HEK293 (cell line): ENCODE measurements at regions not wholly inside any gene's neighbourhood (a gene's known extent, or its start where the extent isn't known, plus 50 kb on each side); places are given as distances from the start of the nearest gene placed in this dataset.
"Not testable (repeated sequence)": the region's sequence is repeated elsewhere in the genome, so short reads cannot be mapped to it uniquely, and the experiment has no call there.

ENCODE experiments used
- CTCF ChIA-PET: fragments of 350-600 bp; formaldehyde crosslinking; extraction: SDS; loops from one replicate; lab custom pipeline; 2021; ENCODE audit warnings: antibody characterized with exemption; lab: Yijun Ruan, JAX
- POLR2A ChIA-PET: fragments of 300-600 bp; formaldehyde crosslinking; extraction: SDS; loops from one replicate; lab custom pipeline; 2020; ENCODE audit warnings: antibody characterized with exemption, inconsistent platforms; lab: Yijun Ruan, JAX
- H3K27ac ChIP-seq: fragments of 200-500 bp; sonication (Bioruptor generic); 2 replicates; pipeline ENCODE4 v1.5.1; 2014; ENCODE audit warnings: low read depth, low read length, control low read depth, inconsistent platforms; ENCODE audit errors: extremely low read depth
- H3K36me3 ChIP-seq, 2 experiments: fragments of 200-500 bp in 1 of 2; sonication (Bioruptor generic) in 1 of 2; 1 replicate in 1 of 2; 2 replicates in 1 of 2; pipeline ENCODE4 v1.5.1; 2014 to 2017; ENCODE audit warnings: inconsistent platforms in 2 of 2, low read length in 2 of 2; ENCODE audit not compliant: control insufficient read depth in 2 of 2, insufficient read depth in 1 of 2
- H3K4me1 ChIP-seq: fragments of 200-500 bp; sonication (Bioruptor generic); 2 replicates; pipeline ENCODE4 v1.5.1; 2014; ENCODE audit warnings: mild to moderate bottlenecking, low read length, inconsistent platforms; ENCODE audit not compliant: control insufficient read depth, insufficient read depth
- H3K4me3 ChIP-seq: 2 replicates; pipeline ENCODE4 v1.5.1; 2011; ENCODE audit warnings: low read depth, mild to moderate bottlenecking, control low read depth, low read length, moderate library complexity
- H3K9me3 ChIP-seq: fragments of 200-500 bp; sonication (Bioruptor generic); 2 replicates; pipeline ENCODE4 v1.5.1; 2014; ENCODE audit warnings: low read depth, low read length, inconsistent platforms; ENCODE audit not compliant: control insufficient read depth, insufficient read depth

DNA sequence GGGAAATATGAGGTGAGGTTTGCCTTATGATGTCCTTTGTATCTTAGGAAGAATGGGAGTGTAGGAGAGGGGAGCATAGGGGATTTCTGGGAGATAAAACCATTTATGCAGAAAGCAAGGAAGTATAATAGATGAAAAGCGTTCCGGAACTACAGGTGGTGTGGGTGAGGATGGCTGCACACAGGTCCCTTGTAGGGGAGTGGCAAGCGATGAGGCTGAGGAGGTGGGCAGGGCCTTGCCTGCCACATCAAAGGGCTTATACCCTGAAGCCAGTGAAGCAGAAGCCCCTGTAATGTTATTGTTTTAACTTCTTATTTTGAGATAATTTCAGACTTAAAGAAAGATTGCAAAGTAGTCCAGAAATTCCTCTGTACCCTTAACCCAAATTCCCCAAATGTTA lies 107.3 kb upstream of the IKBKE start:
- H3K4me1 ChIP-seq, CTCF ChIA-PET, H3K9me3 ChIP-seq, H3K36me3 ChIP-seq, POLR2A ChIA-PET, H3K4me3 ChIP-seq, H3K27ac ChIP-seq: not testable (repeated sequence)

DNA sequence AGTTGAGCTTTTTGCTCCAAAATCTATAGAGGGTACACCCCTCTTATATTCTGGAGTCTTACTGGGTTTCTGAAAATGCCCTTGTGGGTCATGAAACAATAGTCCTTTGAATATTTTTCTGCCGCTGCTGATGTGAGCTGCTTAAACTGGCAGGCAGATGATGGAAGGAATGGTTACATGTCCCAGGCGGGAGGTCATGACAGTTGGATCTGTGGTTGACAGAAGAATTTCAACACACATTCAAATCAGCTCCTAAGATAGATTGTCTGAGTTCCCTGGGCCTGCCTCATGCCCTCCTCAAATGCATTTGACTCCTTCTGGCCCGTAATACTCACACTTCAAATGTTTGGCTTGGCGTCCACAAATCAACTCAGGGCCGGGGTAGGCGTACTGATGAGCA lies 105.0 kb upstream of the IKBKE start:
- H3K4me3 ChIP-seq, H3K27ac ChIP-seq, H3K36me3 ChIP-seq, H3K4me1 ChIP-seq, H3K9me3 ChIP-seq, CTCF ChIA-PET, POLR2A ChIA-PET: not testable (repeated sequence)

DNA sequence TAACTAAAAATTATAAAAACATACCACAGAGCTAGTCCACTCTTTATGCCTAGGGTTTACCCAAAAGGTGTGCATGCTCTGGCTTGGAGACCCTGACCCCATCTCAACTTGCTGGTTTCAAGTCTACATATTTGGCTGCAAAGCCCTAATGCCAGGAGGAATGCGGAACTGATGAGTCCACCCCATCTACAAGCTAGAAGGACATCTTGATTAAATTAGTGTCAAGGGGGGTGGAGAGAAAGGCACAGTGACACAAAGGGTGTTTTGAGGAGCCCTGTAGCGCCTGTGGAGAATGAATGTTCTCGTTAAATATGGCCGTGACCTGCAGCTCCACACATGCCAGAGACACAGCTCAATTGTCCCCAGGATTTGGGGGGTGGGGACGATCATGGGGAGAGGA lies 104.1 kb upstream of the IKBKE start:
- H3K36me3 ChIP-seq, H3K27ac ChIP-seq, H3K9me3 ChIP-seq, CTCF ChIA-PET, H3K4me3 ChIP-seq, H3K4me1 ChIP-seq, POLR2A ChIA-PET: not testable (repeated sequence)

DNA sequence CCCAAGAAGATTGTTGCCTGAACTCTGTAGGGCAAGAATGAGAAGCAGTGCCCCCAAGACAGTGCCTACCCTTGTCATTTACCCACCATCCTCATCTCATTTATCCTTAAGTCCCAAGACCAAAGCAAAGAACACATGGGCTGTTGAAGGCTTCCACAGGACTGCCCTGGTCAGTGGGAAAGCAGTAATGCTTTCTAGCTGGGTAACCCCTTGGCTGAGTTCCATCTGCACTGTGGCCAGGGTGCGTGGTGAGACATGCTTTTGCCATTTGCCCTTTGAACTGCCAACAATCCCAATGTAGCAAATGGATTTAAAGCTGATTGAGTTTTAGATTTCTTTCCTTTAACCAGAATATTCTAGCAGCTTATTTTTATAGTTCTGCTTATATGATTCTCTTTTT lies 103.5 kb upstream of the IKBKE start:
- H3K36me3 ChIP-seq, POLR2A ChIA-PET, H3K9me3 ChIP-seq, H3K4me3 ChIP-seq, CTCF ChIA-PET, H3K4me1 ChIP-seq, H3K27ac ChIP-seq: not testable (repeated sequence)

DNA sequence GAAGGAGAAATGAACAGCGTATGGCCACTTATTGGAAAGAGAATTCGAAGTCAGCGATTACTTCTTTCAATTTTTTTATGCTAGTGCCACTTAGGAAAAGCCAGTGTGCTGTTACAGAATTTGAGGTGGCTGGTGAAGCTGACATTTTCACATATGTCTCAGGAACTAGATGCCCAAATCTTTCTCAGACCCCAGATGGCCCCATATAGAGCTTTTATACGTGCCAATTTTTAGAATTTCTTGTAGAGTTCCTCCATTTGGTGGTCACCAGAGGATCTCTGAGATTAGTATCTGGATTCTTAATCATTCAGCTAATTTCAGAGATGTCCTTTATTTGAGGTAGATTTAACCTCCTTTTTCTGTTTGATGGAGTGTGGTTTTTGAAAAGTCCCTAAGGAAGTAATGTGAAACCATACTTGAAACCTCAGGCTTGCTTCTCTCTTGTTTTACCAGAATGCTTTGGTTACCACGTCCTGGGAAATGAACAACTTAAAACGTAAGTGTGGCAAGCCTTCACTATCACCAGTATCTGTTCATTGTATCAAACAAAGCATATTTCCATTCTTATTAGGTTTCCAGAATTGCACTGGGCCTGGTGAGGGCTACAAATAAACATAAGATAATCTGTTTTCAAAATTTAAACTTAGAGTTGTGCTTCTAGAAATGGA lies 102.2 kb upstream of the IKBKE start:
- CTCF ChIA-PET, H3K4me3 ChIP-seq, H3K27ac ChIP-seq, H3K4me1 ChIP-seq, H3K9me3 ChIP-seq, POLR2A ChIA-PET, H3K36me3 ChIP-seq: not testable (repeated sequence)

DNA sequence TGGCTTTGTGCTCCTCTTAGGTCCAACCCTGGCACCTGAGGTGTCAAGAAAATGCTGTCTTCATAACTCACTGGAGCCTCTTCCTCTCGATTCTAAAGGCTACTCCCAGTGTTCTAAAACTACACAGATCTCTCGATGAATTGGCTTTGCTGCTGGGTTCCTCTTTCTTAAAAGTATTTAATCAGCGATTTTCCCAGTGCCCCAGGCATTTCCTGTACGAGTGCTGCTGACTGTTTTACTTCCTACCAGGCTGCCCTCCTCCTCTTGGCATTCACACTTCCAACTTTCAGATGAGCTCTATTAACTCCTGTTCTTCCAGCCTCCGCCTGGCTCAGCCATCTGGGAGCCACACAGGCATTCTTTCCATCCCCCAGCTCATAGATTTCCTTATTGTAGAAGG lies 95.6 kb upstream of the IKBKE start:
- H3K4me3 ChIP-seq, H3K27ac ChIP-seq, H3K4me1 ChIP-seq, H3K9me3 ChIP-seq, POLR2A ChIA-PET, H3K36me3 ChIP-seq, CTCF ChIA-PET: not testable (repeated sequence)

DNA sequence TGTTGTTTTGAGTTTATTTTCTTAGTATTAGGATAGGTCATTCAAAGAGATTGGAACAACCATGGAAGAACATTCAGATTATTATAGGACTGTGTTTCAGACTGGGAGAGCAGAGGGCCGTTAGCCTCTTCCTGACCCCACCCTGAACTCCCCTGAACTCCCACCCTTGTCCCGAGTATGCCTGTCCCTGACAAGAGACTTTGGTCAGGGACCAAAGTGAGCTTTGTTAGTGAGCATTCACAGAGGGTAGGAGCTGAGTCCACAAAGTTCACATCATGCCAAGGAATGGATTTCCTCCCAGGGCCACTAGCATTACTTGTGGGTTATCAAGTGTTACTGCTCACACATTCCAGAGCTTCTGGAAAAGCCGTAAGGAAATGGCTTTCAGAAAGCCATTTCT lies 94.7 kb upstream of the IKBKE start:
- POLR2A ChIA-PET, CTCF ChIA-PET, H3K27ac ChIP-seq, H3K36me3 ChIP-seq, H3K4me1 ChIP-seq, H3K9me3 ChIP-seq, H3K4me3 ChIP-seq: not testable (repeated sequence)

DNA sequence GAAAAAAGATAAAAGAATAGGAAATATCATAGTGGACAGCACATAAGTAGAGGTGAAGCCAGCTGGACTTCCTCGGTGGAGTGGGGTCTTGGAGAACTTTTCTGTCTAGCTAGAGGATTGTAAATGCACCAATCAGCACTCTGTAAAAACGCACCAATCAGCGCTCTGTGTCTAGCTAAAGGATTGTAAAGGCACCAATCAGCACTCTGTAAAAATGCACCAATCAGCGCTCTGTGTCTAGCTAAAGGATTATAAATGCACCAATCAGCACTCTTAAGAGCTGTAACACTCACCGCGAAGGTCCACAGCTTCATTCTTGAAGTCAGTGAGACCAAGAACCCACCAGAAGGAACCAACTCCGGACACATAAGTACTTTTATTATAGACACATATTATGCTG lies 91.8 kb upstream of the IKBKE start:
- CTCF ChIA-PET, H3K27ac ChIP-seq, H3K9me3 ChIP-seq, H3K4me3 ChIP-seq, POLR2A ChIA-PET, H3K4me1 ChIP-seq, H3K36me3 ChIP-seq: not testable (repeated sequence)

DNA sequence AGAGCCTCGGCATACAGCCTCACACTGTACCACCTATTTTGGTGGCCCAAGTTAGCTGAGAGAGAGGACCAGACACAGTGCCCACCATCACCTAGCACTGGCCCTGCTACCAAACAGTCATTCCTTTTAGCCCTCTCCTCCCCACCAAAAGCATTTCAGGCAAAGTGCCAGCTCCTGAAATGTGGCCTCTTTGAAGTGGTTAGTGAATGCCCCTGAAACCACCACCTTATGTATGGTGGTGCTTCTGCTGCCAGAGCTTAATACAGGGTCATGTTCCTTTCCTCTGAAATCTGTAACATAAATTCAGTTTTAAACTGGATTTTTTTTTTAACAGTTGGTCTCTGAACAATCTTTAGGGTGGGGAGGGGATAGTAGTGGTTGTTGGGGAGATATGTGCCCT lies 91.0 kb upstream of the IKBKE start:
- H3K9me3 ChIP-seq, POLR2A ChIA-PET, H3K4me3 ChIP-seq, H3K27ac ChIP-seq, H3K4me1 ChIP-seq, CTCF ChIA-PET, H3K36me3 ChIP-seq: not testable (repeated sequence)

DNA sequence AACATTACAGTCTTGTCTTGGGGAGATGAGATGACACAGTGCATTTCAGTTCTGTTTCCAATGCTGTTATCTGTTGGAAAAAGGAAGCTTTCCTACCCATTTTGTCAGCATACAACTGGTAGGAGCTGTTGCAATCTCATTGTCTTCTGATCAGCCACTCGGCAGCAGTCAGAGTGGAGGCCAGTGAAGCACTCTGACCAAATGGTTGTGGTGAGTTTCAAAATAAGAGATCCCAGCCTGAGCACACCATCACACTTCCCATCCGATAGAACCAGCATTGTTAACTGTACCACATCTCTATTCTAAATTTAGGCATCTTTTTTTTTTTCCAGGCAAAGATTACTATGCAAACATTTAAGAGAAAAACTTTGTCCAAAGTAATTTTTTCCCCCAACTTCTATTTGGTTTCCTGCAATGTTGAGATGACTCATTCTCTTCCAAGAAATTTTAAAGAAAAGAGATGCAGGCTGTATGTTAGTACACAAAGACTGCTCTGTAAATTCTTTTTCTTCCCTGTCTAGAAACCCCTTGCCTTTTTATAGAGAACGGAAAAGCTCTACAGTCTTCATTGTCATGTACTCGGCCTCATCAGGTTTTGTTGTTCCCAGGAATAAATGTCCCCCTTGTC lies 90.0 kb upstream of the IKBKE start:
- H3K4me1 ChIP-seq, H3K27ac ChIP-seq, H3K9me3 ChIP-seq, H3K4me3 ChIP-seq, POLR2A ChIA-PET, H3K36me3 ChIP-seq, CTCF ChIA-PET: not testable (repeated sequence)
